ENCODE measurements at regions not wholly inside any gene's neighbourhood (a gene's known extent, or its start where the extent isn't known, plus 50 kb on each side); places are given as distances from the start of the nearest gene placed in this dataset.

GRCh38 chr17:52947418-52947817, 788.9 kb upstream of the CA10 start:
- H3K9me1 ChIP-seq (ENCODE audit: control insufficient read depth, extremely low read depth, insufficient read depth, low read length): no peaks in the 10 kb centered on the region
- dilution Hi-C loops (cut with MboI; ENCODE audit: extremely low pct_ligation_motif_present, low sequenced_read_pairs): no loop called here
- no peak for FAIRE-seq

GRCh38 chr17:52938623-52939230, 780.2 kb upstream of the CA10 start:
- no peaks in the 10 kb centered on the region for H3K9me3 ChIP-seq (ENCODE audit: control insufficient read depth, low read depth, low read length)
- H3K4me2 ChIP-seq (ENCODE audit: control insufficient read depth, extremely low read depth, insufficient read depth, low read depth, low read length): no peak overlapping the region
- H2AFZ ChIP-seq (ENCODE audit: control insufficient read depth, low read length): no peak overlapping the region
- no peaks in the 10 kb centered on the region for H3K4me1 ChIP-seq (ENCODE audit: control insufficient read depth, extremely low read depth, insufficient read depth, low read length)
- H3K27ac ChIP-seq (ENCODE audit: control insufficient read depth, insufficient read depth, low read length): no peak overlapping the region
- H3K36me3 ChIP-seq (ENCODE audit: control insufficient read depth in 2 of 2, extremely low read depth in 1 of 2, insufficient read depth in 2 of 2, low read length in 2 of 2): no peaks in the 10 kb centered on the region
- FAIRE-seq (no peak), DNase-seq (ENCODE audit: low read depth, low spot score) (no peak)
- H3K79me2 ChIP-seq (ENCODE audit: control insufficient read depth, insufficient read depth, low read length): no peaks in the 10 kb centered on the region
- no peaks in the 10 kb centered on the region for H4K20me1 ChIP-seq (ENCODE audit: control insufficient read depth, extremely low read depth, insufficient read depth, low read length)
- TF ChIP-seq CTCF (optimal IDR thresholded peaks at IDR 0.05 in 1 of 3, IDR thresholded peaks at IDR 0.05 in 1 of 3, conservative IDR thresholded peaks at IDR 0.05 in 1 of 3; ENCODE audit: extremely low read depth in 1 of 3, insufficient read depth in 2 of 3, low read length in 3 of 3) (no peak), EZH2 (IDR thresholded peaks at IDR 0.05; ENCODE audit: low read length) (no peak)
- H3K9me1 ChIP-seq (ENCODE audit: control insufficient read depth, extremely low read depth, insufficient read depth, low read length): no peaks in the 10 kb centered on the region
- no peaks in the 10 kb centered on the region for H3K27me3 ChIP-seq (ENCODE audit: control insufficient read depth, extremely low read depth, insufficient read depth, low read length)
- no peak overlapping the region for H3K4me3 ChIP-seq (ENCODE audit: control insufficient read depth in 2 of 3, extremely low read depth in 1 of 3, insufficient read depth in 2 of 3, low read depth in 1 of 3, low read length in 3 of 3)
- no peak overlapping the region for H3K9ac ChIP-seq (ENCODE audit: control insufficient read depth, extremely low read depth, insufficient read depth, low read length)
- dilution Hi-C loops (cut with MboI; ENCODE audit: extremely low pct_ligation_motif_present, low sequenced_read_pairs): no loop called here

More at GRCh38 chr17:52947418-52947817, 788.9 kb upstream of the CA10 start:
- Histone ChIP-seq H2AFZ (ENCODE audit: control insufficient read depth, low read length) (no peak overlapping the region), H3K27me3 (ENCODE audit: control insufficient read depth, extremely low read depth, insufficient read depth, low read length) (no peaks in the 10 kb centered on the region), H3K36me3 (ENCODE audit: control insufficient read depth in 2 of 2, extremely low read depth in 1 of 2, insufficient read depth in 2 of 2, low read length in 2 of 2) (no peaks in the 10 kb centered on the region), H3K4me1 (ENCODE audit: control insufficient read depth, extremely low read depth, insufficient read depth, low read length) (no peaks in the 10 kb centered on the region), H3K4me2 (ENCODE audit: control insufficient read depth, extremely low read depth, insufficient read depth, low read depth, low read length) (no peak overlapping the region), H4K20me1 (ENCODE audit: control insufficient read depth, extremely low read depth, insufficient read depth, low read length) (no peaks in the 10 kb centered on the region), H3K79me2 (ENCODE audit: control insufficient read depth, insufficient read depth, low read length) (no peaks in the 10 kb centered on the region), H3K9ac (ENCODE audit: control insufficient read depth, extremely low read depth, insufficient read depth, low read length) (no peak overlapping the region), H3K9me3 (ENCODE audit: control insufficient read depth, low read depth, low read length) (no peaks in the 10 kb centered on the region), H3K4me3 (ENCODE audit: control insufficient read depth in 2 of 3, extremely low read depth in 1 of 3, insufficient read depth in 2 of 3, low read depth in 1 of 3, low read length in 3 of 3) (no peak overlapping the region), H3K27ac (ENCODE audit: control insufficient read depth, insufficient read depth, low read length) (no peak overlapping the region)
- no peak for DNase-seq (ENCODE audit: low read depth, low spot score)
- TF ChIP-seq EZH2 (IDR thresholded peaks at IDR 0.05; ENCODE audit: low read length) (no peak), CTCF (optimal IDR thresholded peaks at IDR 0.05 in 1 of 3, IDR thresholded peaks at IDR 0.05 in 1 of 3, conservative IDR thresholded peaks at IDR 0.05 in 1 of 3; ENCODE audit: extremely low read depth in 1 of 3, insufficient read depth in 2 of 3, low read length in 3 of 3) (no peak)
